ENCODE measurements at regions not wholly inside any gene's neighbourhood (a gene's known extent, or its start where the extent isn't known, plus 50 kb on each side); places are given as distances from the start of the nearest gene placed in this dataset.

DNA sequence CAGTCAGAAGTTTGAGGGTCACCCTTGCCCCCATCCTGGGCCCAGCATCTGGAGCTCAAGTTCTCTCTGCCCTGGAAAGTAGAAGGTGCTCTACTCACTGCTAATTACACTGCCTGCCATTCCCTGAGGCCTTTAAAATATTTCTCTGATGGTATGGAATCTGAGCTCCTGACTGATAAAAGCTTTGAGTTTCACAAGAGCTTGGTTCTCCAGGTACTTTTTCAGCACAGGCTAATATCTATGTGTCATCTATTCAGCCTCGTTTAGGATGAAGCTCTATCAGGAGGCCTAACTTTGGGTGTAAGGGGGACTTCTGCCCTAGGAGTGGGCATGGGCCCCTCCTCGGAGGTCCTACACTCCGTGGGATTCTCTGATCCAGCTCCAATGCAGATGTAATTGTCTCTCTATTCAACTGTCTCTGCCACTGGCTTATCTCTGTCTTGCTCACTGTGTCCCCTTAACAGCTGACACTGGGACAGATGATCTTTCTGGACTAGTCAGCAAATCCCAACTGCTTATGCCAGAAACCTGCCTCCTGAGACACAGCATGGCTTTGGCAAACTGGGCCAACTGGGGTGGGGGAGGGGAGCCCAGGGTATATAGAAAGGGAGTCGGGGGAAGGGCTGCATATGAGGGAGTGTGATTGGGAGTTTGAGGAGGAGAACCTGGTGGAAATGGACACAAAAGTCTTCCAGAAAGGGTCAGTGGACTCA lies 104.2 kb upstream of the GADD45A start (continued):
- TF ChIP-seq JUND (IDR thresholded peaks at IDR 0.05; ENCODE audit: low read length) (no peak), POLR2A (IDR thresholded peaks at IDR 0.05; ENCODE audit: control extremely low read depth in 1 of 2, low read depth in 2 of 2, low read length in 2 of 2) (no peak), CBX5 (IDR thresholded peaks at IDR 0.05; ENCODE audit: low read depth, low read length) (no peak), CBX8 (IDR thresholded peaks at IDR 0.05; ENCODE audit: borderline replicate concordance, low read depth, low read length) (no peak), MAFK (IDR thresholded peaks at IDR 0.05; ENCODE audit: low read depth, low read length) (no peak), SRF (IDR thresholded peaks at IDR 0.05; ENCODE audit: low read depth, low read length) (no peak), KDM5A (IDR thresholded peaks at IDR 0.05; ENCODE audit: low read length) (no peak)

All from H1 (cell line).